ENCODE measurements at regions not wholly inside any gene's neighbourhood (a gene's known extent, or its start where the extent isn't known, plus 50 kb on each side); places are given as distances from the start of the nearest gene placed in this dataset.

DNA sequence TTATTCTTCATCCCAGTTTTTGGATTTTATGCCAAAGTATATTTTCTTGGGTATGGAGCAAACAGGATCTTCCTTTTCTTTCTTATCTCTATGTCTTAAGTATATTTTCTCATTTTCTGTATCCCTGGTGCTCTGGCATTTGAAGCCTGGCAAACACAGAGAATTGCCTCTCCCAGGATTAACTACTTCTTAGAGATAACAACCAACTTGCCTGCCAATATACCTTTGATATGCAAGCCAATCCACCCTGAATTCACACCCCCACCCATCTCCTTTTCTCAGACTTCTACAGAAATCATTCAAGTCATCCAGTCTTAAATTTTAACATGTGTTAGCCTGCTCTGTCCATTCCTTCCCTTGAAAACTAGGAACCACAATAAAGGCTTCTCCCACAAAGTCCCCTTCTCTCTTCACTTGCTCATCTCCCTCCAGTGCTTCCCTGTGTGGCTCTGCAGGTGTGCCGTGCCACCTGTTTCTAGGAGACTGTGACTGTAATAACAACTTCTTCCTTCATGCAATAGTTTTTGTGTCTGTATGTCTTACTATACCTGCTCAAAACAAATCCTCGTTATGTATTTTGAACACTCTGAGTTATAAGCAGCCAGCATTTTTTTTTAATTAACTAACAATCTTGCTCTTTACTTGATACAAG lies 649.7 kb upstream of the RIOK2 start:
- no peaks in the 10 kb centered on the region for H3K4me1 ChIP-seq
- no peaks in the 10 kb centered on the region for H3K27me3 ChIP-seq (ENCODE audit: low read depth)
- intact Hi-C loops (cut with DNase I): no loop called here
- no peak overlapping the region for H3K27ac ChIP-seq
- DNase-seq (no peak), ATAC-seq (no peak)
- no peaks in the 10 kb centered on the region for H3K9me3 ChIP-seq
- H3K4me3 ChIP-seq: no peak overlapping the region
- TF ChIP-seq, protein P1, sequence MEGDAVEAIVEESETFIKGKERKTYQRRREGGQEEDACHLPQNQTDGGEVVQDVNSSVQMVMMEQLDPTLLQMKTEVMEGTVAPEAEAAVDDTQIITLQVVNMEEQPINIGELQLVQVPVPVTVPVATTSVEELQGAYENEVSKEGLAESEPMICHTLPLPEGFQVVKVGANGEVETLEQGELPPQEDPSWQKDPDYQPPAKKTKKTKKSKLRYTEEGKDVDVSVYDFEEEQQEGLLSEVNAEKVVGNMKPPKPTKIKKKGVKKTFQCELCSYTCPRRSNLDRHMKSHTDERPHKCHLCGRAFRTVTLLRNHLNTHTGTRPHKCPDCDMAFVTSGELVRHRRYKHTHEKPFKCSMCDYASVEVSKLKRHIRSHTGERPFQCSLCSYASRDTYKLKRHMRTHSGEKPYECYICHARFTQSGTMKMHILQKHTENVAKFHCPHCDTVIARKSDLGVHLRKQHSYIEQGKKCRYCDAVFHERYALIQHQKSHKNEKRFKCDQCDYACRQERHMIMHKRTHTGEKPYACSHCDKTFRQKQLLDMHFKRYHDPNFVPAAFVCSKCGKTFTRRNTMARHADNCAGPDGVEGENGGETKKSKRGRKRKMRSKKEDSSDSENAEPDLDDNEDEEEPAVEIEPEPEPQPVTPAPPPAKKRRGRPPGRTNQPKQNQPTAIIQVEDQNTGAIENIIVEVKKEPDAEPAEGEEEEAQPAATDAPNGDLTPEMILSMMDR (IDR thresholded peaks at IDR 0.05): no peak
- no peaks in the 10 kb centered on the region for H3K36me3 ChIP-seq

GRCh38 chr5:97834561-97834960 lies 651.5 kb upstream of the RIOK2 start:
- TF ChIP-seq, protein P1 (IDR thresholded peaks at IDR 0.05): no peak
- intact Hi-C loops (cut with DNase I): no loop called here
- no peaks in the 10 kb centered on the region for H3K9me3 ChIP-seq
- no peak overlapping the region for H3K27ac ChIP-seq
- no peak overlapping the region for H3K4me3 ChIP-seq
- DNase-seq: no peak
- no peaks in the 10 kb centered on the region for H3K36me3 ChIP-seq
- no peaks in the 10 kb centered on the region for H3K27me3 ChIP-seq (ENCODE audit: low read depth)
- ATAC-seq: no peak
- no peaks in the 10 kb centered on the region for H3K4me1 ChIP-seq

- TF ChIP-seq, protein P1 (IDR thresholded peaks at IDR 0.05): no peak
- Histone ChIP-seq H3K4me3 (no peak overlapping the region), H3K27ac (no peak overlapping the region), H3K9me3 (no peaks in the 10 kb centered on the region), H3K27me3 (ENCODE audit: low read depth) (no peaks in the 10 kb centered on the region), H3K36me3 (no peaks in the 10 kb centered on the region), H3K4me1 (no peaks in the 10 kb centered on the region)
- no peak for DNase-seq
- intact Hi-C loops (cut with DNase I): no loop called here
- ATAC-seq: no peak
Observed at GRCh38 chr5:97835112-97835511, 652.1 kb upstream of the RIOK2 start.

GRCh38 chr5:97836816-97837215 lies 653.8 kb upstream of the RIOK2 start:
- ATAC-seq: no peak

DNA sequence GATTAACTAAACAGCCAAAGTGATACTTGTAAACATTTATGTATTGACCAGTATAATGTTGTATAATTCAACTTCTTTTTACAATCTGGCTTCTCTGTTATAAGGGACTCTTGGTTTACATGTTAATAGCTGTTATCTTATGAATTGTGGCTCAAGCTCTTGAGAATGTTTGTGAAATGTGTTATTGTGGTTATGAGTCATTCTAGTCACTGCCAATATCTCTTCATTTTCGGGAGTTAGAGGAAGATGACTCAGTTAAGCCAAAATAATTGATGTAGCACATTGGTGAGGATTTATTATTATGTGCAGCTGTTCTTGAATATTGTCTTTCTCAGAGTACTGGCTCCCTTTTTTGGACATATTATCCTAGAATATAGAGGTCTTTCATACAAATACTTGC lies 655.2 kb upstream of the RIOK2 start:
- Histone ChIP-seq H3K4me3 (no peak overlapping the region), H3K9me3 (no peaks in the 10 kb centered on the region), H3K36me3 (no peaks in the 10 kb centered on the region), H3K27ac (no peak overlapping the region), H3K4me1 (no peaks in the 10 kb centered on the region), H3K27me3 (ENCODE audit: low read depth) (no peaks in the 10 kb centered on the region)
- TF ChIP-seq, protein P1 (IDR thresholded peaks at IDR 0.05): no peak
- ATAC-seq (peak in 1 of 2 donors; percentile 52), DNase-seq (no peak)
- intact Hi-C loops (cut with DNase I): no loop called here

More at GRCh38 chr5:97836816-97837215, 653.8 kb upstream of the RIOK2 start:
- no peak overlapping the region for H3K27ac ChIP-seq
- TF ChIP-seq, protein P1 (IDR thresholded peaks at IDR 0.05): no peak
- no peaks in the 10 kb centered on the region for H3K9me3 ChIP-seq
- H3K4me1 ChIP-seq: no peaks in the 10 kb centered on the region
- no peaks in the 10 kb centered on the region for H3K27me3 ChIP-seq (ENCODE audit: low read depth)
- no peak overlapping the region for H3K4me3 ChIP-seq
- DNase-seq: no peak
- intact Hi-C loops (cut with DNase I): no loop called here
- H3K36me3 ChIP-seq: no peaks in the 10 kb centered on the region

Measured in lower lobe of right lung (tissue), 2 donors.